GM19193 (cell line): ENCODE measurements at regions not wholly inside any gene's neighbourhood (a gene's known extent, or its start where the extent isn't known, plus 50 kb on each side); places are given as distances from the start of the nearest gene placed in this dataset.

ENCODE experiments used
- POLR2A ChIP-seq: IDR thresholded peaks from 4 replicates; pipeline ENCODE4 v1.6.1; 2011; ENCODE audit not compliant: insufficient read depth, insufficient read length; ENCODE audit errors: extremely low read depth

DNA sequence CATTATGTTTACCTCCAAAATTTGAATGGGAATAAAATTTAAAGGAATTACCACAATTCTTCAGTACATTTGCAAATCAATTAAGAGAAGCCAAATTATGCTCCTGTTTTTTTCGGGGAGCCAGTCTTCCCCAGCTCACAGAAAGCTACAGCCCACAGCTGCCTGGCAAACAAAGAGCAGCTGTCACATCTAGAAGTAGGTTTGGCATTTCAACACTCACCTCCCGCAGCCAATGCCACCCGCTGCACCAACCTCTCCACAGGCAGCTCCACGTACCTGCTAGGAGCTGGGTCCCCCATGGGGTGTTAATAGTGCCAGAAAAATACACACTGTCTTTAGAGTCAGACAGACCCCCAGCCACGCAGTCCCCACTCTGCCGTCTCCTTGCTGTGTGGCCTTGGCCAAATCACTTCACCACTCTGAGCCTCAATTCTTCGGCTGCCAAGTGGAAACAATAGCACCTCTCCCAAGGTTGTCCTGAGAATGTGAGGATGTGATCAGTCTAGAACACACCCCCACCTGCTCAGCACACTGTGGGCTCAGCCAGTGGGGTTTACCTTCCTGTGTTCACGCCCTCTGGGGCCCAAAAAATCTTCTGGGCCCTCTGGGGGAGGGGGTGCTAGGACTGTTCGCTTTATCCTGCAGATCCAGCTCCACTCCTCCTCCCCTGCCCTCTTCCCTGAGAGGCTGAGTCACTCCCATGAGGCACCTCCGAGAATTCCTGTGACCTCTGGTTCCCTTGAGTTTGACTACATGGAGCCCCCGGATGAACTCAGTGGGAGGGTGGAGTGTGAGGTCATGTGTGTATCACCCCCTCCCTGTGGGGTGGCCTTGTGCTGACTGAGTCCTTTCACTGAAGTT lies 204.3 kb upstream of the GRIK3 start:
- no peak for TF ChIP-seq POLR2A

- TF ChIP-seq POLR2A = no peak
Measured at GRCh38 chr1:37239225-37239740, 205.0 kb upstream of the GRIK3 start.

DNA sequence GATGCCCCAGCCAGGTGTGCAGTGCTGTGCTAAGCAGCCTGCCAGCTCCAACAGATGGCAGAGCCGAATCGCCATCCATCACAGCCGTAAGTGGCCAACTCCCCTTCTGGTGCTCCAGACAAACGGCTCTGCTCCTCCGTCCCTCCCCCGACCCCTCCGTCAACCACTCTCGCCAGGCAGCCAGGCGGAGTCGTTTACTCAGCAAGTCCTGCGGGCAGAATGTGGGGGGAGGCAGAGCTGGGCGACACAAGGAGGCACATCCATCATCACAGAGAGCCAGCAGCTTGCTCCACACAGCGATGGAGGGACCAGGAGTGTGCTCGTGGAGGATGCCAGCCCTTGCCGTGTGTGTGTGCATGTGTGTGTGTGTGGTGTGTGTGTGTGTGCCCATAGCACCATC lies 206.6 kb upstream of the GRIK3 start:
- TF ChIP-seq POLR2A = no peak

DNA sequence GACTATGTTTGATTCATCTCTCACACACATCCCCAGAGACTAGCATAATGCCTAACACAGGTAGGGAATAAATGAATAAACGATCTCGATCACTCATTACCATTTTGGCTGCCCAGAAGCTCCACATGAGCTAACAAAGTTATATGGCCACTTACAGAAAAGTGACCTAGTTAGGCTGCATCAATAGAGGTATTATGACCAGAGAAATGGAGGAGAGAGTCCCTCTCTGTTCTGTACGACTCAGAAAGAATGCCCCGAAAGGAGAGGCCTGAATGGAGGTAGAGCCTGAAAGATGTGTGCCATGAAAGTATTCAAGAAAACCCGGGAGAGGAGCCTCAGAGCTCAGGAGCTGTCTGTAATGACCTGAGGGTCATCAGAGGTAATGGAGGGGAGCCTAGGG lies 208.2 kb upstream of the GRIK3 start:
- no peak for TF ChIP-seq POLR2A

- no peak for TF ChIP-seq POLR2A
Measured at GRCh38 chr1:37243368-37244082, 209.2 kb upstream of the GRIK3 start.

GRCh38 chr1:37244083-37244480 lies 209.8 kb upstream of the GRIK3 start:
- TF ChIP-seq POLR2A = no peak

DNA sequence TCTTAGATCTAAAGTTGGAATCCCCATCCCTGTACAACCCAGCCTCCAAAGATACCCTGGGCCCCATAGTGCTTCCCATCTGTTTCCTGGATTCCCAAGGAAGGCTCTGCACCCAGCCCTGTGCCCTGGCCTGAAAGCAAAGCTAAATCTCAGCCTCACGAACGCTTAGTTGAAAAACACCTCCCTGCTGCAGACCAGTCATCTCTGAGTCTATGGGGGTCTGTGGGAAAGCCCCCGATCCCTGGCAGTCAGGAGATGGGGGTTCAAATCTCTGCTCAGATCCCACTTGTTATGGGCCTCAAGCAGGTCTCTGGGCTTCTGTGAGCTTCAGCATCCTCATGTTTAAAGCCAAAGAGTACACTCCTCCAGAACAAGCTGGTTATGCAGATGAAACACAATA lies 210.5 kb upstream of the GRIK3 start:
- TF ChIP-seq POLR2A = no peak

GRCh38 chr1:37246631-37247030 lies 212.3 kb upstream of the GRIK3 start:
- no peak for TF ChIP-seq POLR2A

GRCh38 chr1:37250371-37250770 lies 216.1 kb upstream of the GRIK3 start:
- TF ChIP-seq POLR2A = no peak

DNA sequence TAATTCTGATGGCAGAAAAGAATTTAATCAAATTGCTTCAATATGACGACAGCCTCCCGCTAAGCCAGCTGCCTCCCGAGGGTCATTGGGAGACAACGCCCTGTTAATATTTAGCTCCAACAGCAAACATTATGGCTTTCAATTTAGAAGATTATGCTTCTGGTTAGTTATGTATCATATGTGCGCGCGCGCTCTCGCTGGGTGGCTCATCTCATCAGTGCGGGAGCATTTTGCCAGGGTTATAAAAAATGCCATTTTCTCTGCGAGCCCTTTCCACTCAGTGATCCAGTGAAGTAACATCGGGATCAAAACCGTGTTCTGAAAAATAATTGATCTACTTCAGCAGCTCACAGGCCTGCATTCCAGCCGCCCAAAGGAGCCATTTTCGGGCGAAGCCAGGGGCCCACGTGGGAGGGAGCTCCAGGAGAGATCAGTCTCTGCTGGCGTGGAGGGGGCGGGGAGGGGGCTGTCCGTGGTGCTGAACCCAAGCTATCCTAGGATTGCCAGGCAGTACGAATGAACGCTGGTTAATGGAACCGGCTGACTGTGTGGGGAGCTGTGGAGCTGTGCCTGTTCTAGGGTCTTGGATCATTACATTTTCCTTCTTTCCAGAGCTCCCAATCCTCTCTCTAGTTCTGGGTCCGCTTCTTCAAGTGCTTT lies 219.1 kb upstream of the ZC3H12A start:
- TF ChIP-seq POLR2A = no peak

- TF ChIP-seq POLR2A = no peak
Measured at GRCh38 chr1:37255868-37256267, 218.5 kb upstream of the ZC3H12A start.

DNA sequence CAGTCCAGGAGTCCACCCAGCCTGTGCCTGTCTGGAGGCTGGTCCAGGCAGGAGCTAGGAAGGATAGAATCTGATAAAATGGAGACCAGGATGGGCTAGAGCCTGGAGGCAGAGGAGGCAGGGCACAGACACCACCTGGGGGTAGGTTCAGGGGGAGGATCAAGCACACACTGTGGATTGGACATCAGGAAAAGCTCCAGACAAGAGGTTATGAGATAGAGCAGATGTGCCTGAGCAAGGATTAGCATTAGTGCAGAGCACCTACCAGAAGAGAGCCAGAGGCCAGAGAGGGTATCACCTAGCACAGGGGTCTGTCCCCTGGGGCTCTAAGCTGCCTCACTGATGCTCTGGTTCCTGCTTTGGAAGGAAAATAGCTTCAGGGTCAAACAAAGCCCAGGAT lies 216.7 kb upstream of the ZC3H12A start:
- TF ChIP-seq POLR2A = no peak

- no peak for TF ChIP-seq POLR2A
Measured at GRCh38 chr1:37258068-37258467, 216.3 kb upstream of the ZC3H12A start.

- no peak for TF ChIP-seq POLR2A
Measured at GRCh38 chr1:37259019-37259418, 215.4 kb upstream of the ZC3H12A start.

GRCh38 chr1:37261129-37261528 lies 213.3 kb upstream of the ZC3H12A start:
- no peak for TF ChIP-seq POLR2A

- TF ChIP-seq POLR2A = no peak
Measured at GRCh38 chr1:37262439-37263170, 211.8 kb upstream of the ZC3H12A start.

DNA sequence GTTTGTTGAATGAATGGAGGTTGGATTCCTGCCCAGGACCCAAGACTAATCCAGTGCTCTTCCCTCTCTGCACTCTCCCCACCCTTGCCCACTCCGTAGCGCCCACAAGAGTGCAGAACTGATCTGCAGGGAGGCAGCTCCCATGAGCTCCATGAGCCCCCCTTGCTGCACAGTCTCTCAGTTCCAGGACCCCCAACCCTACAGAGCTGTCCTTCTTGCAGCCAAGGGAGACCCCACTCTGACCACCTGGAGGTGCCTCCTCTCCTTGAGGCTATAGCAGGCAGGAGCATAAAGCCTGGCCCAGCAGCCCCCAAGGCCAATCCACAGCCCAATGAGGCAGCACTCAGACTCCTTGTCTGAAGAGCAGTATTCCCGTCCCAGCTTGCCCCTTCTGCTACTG lies 209.2 kb upstream of the ZC3H12A start:
- TF ChIP-seq POLR2A = no peak
